ENCODE measurements at regions not wholly inside any gene's neighbourhood (a gene's known extent, or its start where the extent isn't known, plus 50 kb on each side); places are given as distances from the start of the nearest gene placed in this dataset.

- 83 to 86% methylated on average over 2 of the region's 2 CpGs for WGBS, 2 donors
- no peak overlapping the region for H3K27ac ChIP-seq
- H3K27me3 ChIP-seq: no peaks in the 10 kb centered on the region
- intact Hi-C loops (cut with DNase I; ENCODE audit: low total_unique reads): no loop called here
- TF ChIP-seq POLR2A (IDR thresholded peaks at IDR 0.05) (no peak), CTCF (IDR thresholded peaks at IDR 0.05) (no peak)
- no peak for DNase-seq
- H3K9me3 ChIP-seq: no peaks in the 10 kb centered on the region
- no peaks in the 10 kb centered on the region for H3K4me1 ChIP-seq
- no peak overlapping the region for H3K4me3 ChIP-seq
- no peaks in the 10 kb centered on the region for H3K36me3 ChIP-seq (ENCODE audit: low read depth, missing control alignments)
Measured at GRCh38 chr7:42735081-42735480, 176.8 kb downstream of the C7orf25 start.

- TF ChIP-seq POLR2A (IDR thresholded peaks at IDR 0.05) (no peak), CTCF (IDR thresholded peaks at IDR 0.05) (no peak)
- WGBS, 2 donors: 63 to 70% methylated on average over 2 of the region's 2 CpGs
- H3K27me3 ChIP-seq: no peaks in the 10 kb centered on the region
- H3K4me3 ChIP-seq: no peak overlapping the region
- intact Hi-C loops (cut with DNase I; ENCODE audit: low total_unique reads): no loop called here
- H3K9me3 ChIP-seq: no peaks in the 10 kb centered on the region
- H3K27ac ChIP-seq: no peak overlapping the region
- no peak for DNase-seq
- no peaks in the 10 kb centered on the region for H3K4me1 ChIP-seq
- no peaks in the 10 kb centered on the region for H3K36me3 ChIP-seq (ENCODE audit: low read depth, missing control alignments)
Measured at GRCh38 chr7:42734568-42734967, 177.3 kb downstream of the C7orf25 start.

GRCh38 chr7:42733040-42733439, 178.8 kb downstream of the C7orf25 start:
- WGBS, 2 donors: 75 to 79% methylated on average over 5 of the region's 5 CpGs
- intact Hi-C loops (cut with DNase I; ENCODE audit: low total_unique reads): no loop called here
- no peak overlapping the region for H3K4me3 ChIP-seq
- no peak overlapping the region for H3K27ac ChIP-seq
- no peaks in the 10 kb centered on the region for H3K36me3 ChIP-seq (ENCODE audit: low read depth, missing control alignments)
- H3K4me1 ChIP-seq: no peaks in the 10 kb centered on the region
- DNase-seq: no peak
- no peaks in the 10 kb centered on the region for H3K27me3 ChIP-seq
- H3K9me3 ChIP-seq: no peaks in the 10 kb centered on the region
- TF ChIP-seq POLR2A (IDR thresholded peaks at IDR 0.05): no peak
- TF ChIP-seq CTCF (IDR thresholded peaks at IDR 0.05): no peak

- intact Hi-C loops (cut with DNase I; ENCODE audit: low total_unique reads): no loop called here
- Histone ChIP-seq H3K9me3 (no peaks in the 10 kb centered on the region), H3K4me3 (no peak overlapping the region), H3K27ac (no peak overlapping the region), H3K36me3 (ENCODE audit: low read depth, missing control alignments) (no peaks in the 10 kb centered on the region), H3K27me3 (no peaks in the 10 kb centered on the region), H3K4me1 (no peaks in the 10 kb centered on the region)
- 51 to 58% methylated on average over 1 of the region's 1 CpG for WGBS, 2 donors
- DNase-seq: no peak
- no peak for TF ChIP-seq CTCF (IDR thresholded peaks at IDR 0.05)
- no peak for TF ChIP-seq POLR2A (IDR thresholded peaks at IDR 0.05)
Measured at GRCh38 chr7:42730586-42730985, 181.3 kb downstream of the C7orf25 start.

GRCh38 chr7:42729053-42729765, 182.7 kb downstream of the C7orf25 start:
- H3K36me3 ChIP-seq (ENCODE audit: low read depth, missing control alignments): no peaks in the 10 kb centered on the region
- intact Hi-C loops (cut with DNase I; ENCODE audit: low total_unique reads): no loop called here
- TF ChIP-seq POLR2A (IDR thresholded peaks at IDR 0.05) (no peak), CTCF (IDR thresholded peaks at IDR 0.05) (no peak)
- no peaks in the 10 kb centered on the region for H3K4me1 ChIP-seq
- no peak overlapping the region for H3K27ac ChIP-seq
- no peak for DNase-seq
- H3K27me3 ChIP-seq: no peaks in the 10 kb centered on the region
- no peak overlapping the region for H3K4me3 ChIP-seq
- H3K9me3 ChIP-seq: no peaks in the 10 kb centered on the region
